ENCODE measurements at regions not wholly inside any gene's neighbourhood (a gene's known extent, or its start where the extent isn't known, plus 50 kb on each side); places are given as distances from the start of the nearest gene placed in this dataset.
"Not testable (repeated sequence)": the region's sequence is repeated elsewhere in the genome, so short reads cannot be mapped to it uniquely, and the experiment has no call there.

DNA sequence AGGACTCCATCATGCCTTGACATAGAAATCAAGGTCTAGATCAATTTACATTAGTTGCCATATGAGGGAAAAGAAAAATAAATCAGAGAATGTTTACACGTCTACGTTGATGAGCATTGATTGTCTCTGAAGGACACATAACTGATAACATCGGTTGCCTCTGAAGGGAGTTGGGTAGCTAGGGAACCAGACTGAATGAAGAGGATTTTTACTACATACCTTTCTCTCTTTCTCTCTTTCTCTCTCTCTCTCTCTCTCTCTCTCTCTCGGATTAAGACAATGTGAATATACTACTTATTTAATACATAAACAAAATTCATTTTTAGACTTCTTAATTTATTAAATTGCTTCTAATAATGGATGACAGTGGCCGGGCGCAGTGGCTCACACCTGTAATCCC lies 118.4 kb upstream of the DAPK1 start:
- DNase-seq = no peak

DNA sequence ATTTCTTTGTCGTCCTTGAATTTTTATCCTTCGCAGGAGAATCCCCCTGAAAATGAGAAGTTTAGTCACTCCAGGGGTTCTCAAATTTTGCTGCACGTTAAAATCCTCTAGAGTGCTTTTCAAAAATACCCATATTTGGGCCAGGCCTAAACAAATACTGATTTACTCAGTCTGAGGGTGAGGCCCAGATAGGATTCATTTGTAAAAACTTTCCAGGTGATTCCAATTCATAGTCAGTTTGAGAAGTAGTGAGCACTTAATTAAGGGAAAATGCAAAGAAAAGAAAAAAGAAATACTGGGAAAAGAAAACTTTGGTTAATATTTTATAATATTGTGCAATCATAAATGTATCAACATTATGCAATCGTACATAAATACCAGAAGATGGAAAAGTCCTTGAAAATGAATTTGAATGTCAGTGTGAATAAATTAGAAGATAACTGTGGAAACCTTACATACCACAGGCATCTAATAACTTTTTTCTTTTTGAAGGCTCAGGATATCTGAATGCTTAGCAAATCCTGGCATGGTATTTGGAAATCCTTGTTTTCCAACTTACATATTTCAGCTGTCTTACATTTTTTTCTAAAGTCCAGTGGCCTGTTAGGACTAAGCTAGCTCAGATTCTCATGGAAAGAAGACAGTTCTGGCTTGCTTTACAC lies 116.5 kb upstream of the DAPK1 start:
- no peak for DNase-seq

DNA sequence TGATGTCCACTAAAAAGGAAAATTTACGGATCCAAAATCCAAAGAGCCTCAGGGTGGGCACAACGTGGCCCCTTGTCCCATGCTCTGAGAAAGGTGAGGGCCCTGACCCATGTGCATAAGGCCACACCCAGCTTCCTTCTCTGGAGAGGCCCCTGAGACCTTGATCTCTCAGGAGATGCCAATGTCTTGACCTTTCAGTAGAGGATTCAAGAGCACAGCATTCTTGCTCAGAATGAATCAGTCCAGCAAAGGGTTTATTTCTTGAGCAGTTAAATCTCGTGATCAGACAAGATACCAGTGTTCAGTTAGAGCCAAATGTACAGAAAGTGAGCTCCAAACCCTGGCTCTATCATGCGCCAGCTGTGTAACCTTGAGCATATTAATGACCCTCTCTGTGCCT lies 115.9 kb upstream of the DAPK1 start:
- DNase-seq = no peak

DNA sequence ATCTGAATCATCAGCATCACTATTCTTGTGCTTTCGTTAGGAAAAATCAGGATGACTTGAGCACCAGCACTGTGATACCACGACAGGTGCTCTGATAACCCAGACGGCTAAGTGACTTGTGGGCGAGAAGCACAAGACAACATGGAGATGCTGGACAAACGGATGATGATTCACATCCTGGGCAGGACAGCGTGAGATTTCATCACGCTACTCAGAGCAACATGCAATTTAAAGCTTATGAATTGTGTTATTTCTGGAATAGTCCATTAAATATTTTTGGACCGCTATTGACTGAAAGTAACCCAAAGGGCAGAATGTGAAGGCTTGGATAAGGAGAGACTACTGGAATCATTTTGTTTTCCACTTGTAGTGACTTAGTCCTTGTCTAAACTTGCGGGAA lies 114.8 kb upstream of the DAPK1 start:
- no peak for DNase-seq

DNA sequence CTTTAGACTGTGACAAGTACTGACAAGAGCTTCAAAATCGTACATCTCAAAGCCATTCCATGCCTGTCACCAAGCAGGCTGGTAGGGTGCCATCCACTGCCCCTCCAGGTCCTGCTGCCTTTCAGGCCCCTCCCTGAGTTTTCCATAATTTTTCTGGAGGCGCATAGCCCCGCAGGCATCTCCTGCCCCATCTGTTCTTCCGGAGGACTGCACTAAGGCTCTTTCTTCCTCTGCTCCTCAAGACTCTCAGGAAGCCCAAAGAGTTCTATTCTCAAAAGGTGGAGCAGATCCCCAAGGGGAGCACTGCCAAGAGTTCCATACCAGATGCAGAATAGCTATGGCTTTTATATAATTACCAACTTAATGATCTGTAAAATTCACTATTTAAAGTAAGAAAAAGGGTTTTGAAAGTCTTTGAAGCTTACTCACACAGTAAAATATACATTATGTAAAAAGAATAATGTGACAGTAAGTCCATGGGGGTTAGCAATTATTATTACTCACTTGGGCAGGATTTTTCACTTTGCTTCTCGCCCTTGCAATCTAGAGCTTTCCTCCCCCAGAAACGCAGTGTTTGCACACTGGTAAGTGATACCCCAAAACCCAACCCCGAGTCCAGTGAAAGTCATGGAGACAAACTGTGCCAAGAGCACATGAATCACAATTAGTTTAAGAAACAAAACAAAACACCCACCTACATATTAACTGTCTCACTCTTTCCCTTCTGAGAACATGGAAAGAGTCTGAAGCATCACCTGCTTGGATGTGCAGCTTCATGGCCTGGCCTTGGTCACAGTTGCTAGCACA lies 114.1 kb upstream of the DAPK1 start:
- DNase-seq = no peak

DNA sequence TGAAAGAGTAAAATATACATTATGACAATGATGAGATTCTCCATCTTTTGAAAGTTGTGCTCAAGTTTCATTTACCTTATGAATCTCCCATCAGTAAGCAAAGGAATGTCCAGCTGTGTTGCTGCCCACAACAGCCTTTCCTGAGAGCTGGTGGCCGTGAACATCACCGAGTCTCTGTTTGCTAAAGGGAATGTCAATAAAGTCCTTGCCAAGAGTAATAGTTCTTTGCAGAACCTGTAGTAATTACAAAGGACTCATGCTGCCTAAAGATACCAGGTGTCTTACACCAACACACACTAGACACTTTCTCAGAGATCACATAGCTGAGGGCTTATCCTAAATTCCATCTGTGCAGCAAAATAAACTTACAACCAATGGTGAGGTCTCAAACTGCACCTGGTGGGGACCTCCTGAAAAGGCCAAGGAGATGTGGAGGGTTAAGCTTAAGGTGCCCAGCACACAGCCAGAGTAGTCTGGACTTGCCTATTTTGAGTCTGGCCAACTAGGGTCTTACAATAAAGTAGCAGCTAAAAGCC lies 111.1 kb upstream of the DAPK1 start:
- no peak for DNase-seq

DNA sequence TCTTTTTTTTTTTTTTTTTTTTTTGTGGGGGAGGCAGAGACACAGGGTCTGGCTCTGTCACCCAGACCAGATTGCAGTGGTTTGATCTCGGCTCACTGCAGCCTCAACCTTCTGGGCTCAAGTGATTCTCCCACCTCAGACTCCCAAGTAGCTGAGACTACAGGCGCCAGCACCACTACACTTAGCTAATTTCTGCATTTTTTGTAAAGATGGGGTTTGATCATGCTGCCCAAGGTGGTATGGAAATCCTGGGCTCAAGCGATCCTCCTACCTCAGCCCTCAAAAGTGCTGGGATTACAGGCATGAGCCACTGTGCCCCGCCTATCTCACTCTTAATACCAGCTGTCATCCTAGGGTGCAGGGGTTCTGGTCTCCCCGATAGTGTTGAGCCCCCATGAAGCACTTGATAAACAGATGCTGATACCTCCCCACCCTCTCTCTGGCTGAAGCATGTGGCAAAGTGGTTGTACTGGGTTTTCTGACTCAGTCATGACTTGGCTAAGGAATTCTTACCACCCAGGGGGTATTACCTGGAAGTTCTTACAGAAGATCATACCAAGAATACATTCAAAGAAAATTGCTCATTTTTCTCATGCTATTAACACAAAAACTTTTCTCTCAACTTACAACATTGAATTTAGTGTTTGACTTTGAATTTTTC lies 110.2 kb upstream of the DAPK1 start:
- DNase-seq = no peak

DNA sequence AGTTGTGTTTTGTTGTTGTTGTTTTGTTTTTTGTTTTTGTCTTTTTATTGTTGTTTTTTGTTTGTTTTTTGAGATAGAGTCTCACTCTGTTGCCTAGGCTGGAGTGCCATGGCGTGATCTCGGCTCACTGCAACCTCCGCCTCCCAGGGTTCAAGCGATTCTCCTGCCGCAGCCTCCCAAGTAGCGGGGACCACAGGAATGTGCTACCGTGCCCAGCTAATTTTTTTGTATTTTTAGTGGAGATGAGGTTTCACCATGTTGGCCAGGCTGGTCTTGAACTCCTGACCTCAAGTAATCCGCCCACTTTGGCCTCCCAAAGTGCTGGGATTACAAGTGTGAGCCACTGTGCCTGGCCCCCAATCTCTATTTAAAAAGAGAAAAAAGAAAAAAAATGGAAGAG lies 109.0 kb upstream of the DAPK1 start:
- DNase-seq = not testable (repeated sequence)

DNA sequence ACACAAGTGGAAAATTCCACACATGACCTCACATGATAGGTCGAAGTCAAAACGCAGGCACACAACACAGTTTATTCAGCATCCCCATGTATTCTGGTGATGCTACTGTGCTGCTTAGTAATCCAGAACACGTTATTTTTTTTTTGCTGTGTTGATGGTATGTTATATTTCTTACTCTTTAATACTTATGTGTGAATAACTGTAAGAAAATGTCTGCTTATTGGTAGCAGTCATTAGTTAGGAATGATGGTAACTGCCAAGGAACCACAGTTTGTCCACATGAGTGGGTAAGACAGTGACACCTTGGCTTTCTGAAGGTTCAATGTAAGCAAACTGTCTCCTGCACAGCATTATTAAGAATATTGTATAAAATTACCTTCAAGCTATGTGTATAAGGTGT lies 107.7 kb upstream of the DAPK1 start:
- DNase-seq = no peak

DNA sequence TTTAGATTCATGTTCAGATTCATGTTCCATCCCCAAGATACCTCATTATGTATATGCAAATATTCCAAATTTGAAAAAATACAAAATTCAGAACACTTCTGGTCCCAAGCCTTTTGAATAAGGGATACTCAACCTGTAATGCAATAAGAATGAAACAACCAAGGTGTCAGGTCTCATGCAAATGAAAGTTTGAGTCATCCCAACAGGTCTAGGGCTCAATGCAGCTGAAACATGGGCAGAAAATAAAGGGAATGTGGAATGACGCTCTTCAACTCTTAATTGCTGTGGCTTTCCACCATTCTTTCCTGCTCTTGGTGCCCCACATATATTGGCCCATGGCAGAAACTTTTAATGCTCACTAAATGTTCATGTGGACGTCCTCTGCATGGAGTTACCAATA lies 107.3 kb upstream of the DAPK1 start:
- no peak for DNase-seq

DNA sequence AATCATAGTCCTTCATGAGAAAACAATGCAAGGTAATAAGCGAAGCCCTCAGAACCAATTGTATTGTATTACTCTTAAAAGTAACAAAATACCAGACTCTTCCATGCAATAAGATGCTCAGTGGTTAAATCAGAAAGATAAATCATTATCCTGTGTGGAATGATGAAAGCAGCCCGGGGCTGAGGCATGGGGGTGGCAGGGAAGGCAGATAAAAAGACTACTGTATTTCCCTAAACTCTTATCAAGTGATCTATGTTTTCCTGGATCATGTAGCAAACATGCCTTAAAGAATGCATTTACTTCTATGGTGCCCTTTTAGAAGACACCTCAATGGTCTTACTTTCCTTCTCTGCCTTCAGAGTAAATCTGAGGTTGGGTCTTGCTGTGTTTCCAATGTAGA lies 105.6 kb upstream of the DAPK1 start:
- no peak for DNase-seq

DNA sequence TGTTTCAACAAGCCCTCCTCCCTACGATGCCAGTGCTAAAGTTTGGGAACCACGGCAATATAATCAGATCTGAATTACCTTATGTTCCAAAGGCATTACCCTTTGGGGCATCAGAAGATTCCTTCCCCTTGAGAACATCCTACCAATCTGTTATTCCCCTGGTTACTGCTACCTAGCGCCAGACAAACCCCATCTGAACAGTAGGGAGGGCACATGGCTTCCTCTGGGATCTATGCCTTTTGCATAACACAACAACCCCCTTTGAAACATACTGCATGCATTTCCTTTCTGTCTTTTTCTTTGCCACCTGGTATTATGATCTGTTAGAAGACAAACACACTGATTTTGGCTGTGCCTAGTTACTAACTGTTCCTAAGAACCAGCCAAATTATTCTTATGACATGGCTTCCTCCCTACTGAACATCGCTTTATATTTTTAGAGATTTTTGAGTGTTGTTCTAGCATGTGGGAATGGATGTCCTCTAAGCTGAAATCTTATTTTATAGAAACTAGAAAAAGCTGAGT lies 103.9 kb upstream of the DAPK1 start:
- DNase-seq = no peak

DNA sequence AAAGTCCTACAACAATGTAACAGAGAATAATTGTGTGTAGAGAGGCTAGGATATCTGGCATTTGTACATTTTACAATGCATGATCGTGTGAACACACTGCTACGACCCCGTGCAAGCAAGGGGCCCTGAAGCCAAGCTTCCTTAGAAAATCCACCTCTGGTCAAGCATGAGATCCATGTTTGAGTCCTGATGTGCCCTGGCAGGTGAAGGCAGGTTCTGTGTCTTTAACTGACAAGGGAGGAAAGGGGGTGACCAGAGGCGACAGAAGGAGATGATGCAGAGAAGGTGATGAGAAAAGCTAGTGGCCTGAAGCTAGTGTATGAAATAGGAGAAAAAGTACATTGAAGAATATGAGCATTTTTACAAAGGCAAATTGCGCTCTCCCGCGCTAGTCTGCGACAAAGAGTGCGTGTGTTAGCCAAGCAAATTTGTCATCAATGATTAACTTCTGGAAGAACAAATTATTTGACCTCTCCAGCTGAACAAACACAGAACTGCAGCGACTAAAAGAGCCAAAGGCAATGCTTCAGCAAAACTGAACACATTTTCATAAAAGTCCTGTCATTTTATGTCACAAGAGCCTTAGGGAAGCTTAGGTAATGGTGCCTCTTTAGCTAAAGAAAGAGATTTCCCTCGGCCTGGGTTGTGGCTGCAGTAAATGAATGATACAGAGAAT lies 101.7 kb upstream of the DAPK1 start:
- no peak for DNase-seq

DNA sequence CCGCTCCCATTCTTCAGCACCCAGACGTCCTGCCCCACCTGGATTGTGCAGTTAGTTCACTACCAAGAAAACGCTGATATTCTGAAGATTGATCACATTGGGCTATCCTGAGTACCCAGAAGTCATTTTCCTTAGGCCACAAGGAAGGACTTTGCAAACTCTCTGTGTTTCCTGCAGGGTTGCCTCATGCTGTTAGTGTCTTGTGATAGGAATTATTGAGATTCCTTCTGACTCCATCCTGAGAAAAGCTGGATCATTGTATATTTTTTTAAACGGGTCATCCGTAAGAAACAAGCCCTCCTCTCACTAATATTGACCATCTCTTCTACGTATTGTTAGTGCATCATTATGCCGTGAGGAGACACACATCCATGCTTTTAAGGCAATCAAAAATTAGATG lies 96.0 kb upstream of the DAPK1 start:
- DNase-seq = no peak

DNA sequence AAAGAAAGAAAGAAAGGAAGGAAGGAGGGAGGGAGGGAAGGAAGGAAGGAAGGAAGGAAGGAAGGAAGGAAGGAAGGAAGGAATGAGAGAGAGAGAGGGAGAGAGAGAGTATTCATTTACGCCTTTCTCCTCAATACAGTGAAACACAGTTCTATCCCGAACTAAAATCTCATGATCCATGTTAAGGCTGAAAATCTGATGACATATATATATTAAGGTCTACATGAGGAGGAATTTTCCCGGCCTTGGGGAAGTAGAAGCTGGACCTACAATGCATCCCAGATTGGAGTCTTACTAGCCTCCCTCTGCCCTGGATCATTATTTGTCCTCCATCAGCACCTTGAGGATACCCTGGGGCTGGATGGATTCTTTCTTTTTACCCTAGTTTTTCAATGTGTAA lies 95.1 kb upstream of the DAPK1 start:
- no peak for DNase-seq

DNA sequence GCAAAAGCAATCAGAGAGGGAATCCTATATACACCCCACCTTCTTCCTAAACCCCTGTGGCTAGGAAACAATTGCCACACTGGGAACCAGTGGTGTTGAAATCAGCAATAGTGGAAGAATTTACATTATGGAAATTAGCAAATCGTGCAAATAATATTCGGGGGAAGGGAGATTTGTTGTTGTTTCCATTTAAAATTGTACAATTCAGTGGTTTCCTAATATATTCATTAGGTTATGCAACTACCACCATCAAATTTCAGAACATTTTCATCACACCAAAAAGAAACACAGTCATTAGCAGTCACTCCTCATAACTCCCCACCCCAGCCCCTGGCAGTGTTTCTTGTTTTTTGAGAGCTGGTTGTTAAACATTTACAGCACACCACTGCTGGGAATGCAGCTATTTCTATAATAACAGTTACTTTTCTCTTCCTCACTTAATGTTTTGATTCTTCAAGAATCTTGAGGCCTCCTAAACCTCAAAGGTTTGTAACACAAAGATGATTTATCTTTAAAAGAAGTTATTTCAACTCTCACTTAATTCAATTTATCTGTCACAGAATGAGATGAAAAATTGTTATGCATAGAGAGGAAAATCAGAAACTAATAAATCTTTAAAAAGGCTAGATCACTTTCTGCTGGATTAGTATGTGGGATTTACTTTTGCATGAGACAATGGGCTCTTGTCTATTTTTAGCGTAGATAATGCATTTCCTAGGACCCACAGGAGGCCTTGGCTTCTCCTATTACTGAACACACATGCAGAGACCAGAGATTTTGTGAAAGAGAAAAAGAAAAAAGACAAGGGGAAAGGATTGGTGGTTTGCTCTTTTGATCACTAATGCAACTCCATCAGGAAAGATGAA lies 91.8 kb upstream of the DAPK1 start:
- no peak for DNase-seq

DNA sequence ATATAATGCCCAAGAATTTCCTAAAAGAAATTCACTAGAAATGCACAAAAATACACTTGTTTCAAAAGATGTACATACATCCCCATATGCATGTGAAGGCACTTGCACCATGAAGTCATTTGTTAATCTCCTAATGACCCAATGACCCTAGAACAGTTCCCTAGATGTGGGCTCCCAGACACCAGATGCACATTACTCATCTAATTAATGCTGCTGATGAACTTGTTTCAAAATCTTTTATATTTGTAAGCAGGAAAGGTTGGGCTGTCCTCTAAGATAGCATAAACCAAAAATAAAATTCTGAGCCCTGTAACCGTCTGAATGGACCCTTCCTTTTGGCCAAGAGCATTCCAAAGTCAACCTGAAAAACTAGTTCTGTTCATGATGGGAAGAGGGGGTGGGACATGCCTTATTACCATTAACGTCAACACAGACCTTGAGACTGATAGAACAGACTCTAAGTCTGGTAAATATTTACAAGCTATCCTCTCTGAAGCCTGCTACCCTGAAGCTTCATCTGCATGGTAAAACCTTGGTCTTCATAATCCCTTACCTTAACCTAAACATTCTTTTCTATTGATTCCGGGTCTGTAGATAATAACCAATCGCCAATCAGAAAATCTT lies 91.0 kb upstream of the DAPK1 start:
- DNase-seq = no peak

DNA sequence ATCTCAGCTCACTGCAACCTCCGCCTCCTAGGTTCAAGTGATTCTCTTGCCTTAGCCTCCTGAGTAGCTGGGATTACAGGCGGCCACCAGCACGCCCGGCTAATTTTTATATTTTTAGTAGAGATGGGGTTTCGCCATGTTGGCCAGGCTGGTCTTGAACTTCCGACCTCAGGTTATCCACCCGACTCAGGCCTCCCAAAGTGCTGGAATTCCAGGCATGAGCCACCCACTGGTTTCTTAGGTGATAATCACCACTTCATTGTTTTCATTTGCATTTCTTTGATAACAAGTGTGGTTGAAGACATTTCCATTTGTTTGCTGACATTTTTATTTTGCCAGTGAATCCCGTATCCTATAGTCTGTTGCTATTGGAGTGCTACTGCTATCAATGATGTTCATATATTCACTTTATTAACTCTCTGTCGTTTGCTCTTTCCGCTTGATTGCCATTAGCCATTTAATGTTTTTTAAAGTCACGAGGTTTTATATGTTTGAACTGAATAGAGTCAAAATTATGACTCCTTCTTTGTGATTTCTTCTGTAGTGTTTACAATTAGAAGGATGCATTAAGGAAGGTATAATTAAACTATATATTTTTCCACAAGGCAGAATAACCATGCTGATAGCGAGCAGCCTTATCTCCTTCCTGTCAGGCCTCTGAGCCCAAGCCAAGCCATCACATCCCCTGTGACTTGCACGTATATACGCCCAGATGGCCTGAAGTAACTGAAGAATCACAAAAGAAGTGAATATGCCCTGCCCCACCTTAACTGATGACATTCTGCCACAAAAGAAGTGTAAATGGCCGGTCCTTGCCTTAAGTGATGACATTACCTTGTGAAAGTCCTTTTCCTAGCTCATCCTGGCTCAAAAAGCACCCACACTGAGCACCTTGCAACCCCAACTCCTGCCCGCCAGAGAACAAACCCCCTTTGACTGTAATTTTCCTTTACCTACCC lies 87.3 kb upstream of the DAPK1 start:
- DNase-seq = not testable (repeated sequence)

DNA sequence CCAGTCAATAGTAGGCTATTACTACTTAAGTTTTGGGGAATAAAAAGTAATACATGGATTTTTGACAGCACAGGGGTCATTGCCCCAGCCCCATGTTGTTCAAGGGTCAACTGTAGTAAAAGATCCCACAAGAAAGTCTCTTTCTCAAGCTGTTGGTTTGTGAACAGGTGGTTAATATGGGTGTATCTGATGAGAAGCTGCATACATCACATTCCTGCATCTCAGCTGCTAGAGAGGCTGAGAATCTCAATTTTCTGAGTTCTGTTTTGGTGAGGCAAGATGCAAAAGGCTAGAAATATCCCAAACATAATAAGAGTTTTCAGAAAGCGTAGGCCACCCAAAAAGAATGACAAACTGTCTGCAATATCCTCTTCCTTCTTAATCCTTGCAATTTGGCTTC lies 76.8 kb upstream of the DAPK1 start:
- no peak for DNase-seq

DNA sequence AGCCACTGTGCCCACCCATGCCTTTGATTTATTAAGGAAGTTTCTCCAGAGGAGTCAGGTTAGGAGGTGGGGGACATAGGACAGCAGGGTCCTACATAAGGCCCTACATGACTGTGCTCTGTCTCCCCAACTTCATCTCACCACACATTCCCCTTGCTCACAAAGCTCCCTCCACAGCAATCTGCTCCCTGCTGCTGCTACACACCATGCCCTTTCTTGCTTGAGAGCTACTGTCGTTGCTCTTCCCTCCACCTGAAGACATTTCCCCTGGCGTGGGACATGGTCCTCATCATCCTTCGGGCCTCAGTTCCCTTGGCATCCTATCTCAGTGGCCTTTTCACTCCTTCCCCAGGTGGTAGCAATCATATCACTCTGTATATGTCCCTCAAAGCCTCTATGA lies 75.9 kb upstream of the DAPK1 start:
- no peak for DNase-seq
